Right ventricle myocardium inferior (tissue), 1 donor: ENCODE measurements at regions not wholly inside any gene's neighbourhood (a gene's known extent, or its start where the extent isn't known, plus 50 kb on each side); places are given as distances from the start of the nearest gene placed in this dataset.

Experiments
- ATAC-seq: fragments of 200-7000 bp; cut with Tn5 transposase; one replicate; pipeline ENCODE4 v1.9.1; 2020; ENCODE audit warnings: mild to moderate bottlenecking, moderate library complexity
- DNase-seq: peaks from one replicate; pipeline ENCODE4 v3.0.0; 2021; ENCODE audit errors: missing footprints
- intact Hi-C: fragments of 100-400 bp; cut with DNase I; formaldehyde crosslinking; loops from one replicate; pipeline ENCODE4 v1.11.0; 2022
- donor health status: DM: no; HTN: yes; CAD: no; lungs with severe emphysema.

GRCh38 chr6:91337967-91338366 lies 751.1 kb upstream of the MAP3K7 start:
- ATAC-seq (no peak), DNase-seq (no peak)
- intact Hi-C loops, result no loop called here

GRCh38 chr6:91330896-91331295 lies 744.0 kb upstream of the MAP3K7 start:
- intact Hi-C loops, result no loop called here
- no peak for ATAC-seq
- no peak for DNase-seq

GRCh38 chr6:91328241-91328640 lies 741.4 kb upstream of the MAP3K7 start:
- intact Hi-C loops, result no loop called here
- DNase-seq (no peak), ATAC-seq (no peak)

DNA sequence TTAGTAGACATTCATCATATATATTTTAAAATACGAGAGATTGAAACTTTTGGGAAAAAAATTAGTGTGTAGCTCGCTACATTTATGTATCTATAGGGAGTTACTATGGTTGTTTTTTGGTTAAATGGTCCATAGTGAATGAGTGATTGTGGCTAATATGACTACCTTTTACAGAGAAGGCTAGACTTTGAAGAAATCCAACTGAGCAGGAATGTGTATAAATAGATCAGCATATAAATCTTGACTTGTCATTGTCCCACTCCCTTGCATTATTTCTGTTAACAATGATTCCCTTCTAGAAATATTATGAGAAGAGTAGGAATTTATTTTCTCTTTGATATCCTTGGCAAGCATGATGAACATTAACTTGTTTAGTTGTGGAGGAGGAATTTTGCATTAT lies 737.8 kb upstream of the MAP3K7 start:
- no peak for ATAC-seq

DNA sequence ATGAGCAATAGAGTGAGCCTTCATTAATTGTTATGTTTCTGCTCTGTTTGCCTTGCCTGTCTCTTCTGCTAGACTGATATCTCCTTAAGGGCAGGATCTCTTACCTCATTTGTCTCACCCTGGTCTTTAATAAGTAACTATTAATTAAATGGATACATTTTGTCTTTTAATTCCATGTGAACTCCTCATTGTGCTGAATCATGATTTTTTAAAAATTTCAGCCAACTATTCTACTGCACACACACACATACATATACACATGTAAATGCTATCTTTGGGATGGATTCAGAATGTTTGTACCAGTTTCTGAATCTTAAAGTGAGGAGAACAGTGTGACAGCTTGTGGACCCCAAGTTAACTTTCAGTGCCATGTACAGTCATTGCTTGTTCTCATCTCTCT lies 731.1 kb upstream of the MAP3K7 start:
- intact Hi-C loops, result no loop called here
- ATAC-seq (no peak), DNase-seq (no peak)

More for the DNA sequence above, 737.8 kb upstream of the MAP3K7 start:
- no peak for DNase-seq
- intact Hi-C loops, result no loop called here

DNA sequence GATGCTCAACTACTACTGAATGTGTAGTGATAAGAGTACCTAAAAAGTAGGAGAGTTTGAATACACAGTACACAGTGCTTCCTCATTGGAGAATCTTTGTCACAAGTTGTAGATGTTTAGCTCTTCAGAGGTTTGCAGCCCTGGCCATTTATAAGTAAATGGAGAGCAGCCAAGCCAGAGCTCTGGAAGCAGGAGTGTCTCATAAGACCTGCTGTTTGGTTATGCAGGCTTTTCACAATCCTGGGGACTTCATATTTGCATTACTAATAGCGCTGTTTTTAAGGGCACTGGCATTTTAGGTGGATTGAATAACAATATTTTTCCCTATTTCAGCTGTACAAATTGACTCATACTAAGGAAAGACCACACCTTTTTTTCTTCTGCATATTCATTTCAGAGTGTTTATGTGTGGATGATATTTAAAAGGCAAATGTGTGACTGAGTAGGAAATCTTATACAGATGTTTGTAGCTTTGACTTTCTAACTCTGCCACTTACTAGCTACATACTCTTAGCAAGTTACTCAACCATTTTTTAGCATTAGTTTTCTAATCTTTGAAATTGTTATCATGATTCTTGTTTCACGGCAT lies 730.5 kb upstream of the MAP3K7 start:
- intact Hi-C loops, result no loop called here
- DNase-seq (no peak), ATAC-seq (peak; percentile 39)

DNA sequence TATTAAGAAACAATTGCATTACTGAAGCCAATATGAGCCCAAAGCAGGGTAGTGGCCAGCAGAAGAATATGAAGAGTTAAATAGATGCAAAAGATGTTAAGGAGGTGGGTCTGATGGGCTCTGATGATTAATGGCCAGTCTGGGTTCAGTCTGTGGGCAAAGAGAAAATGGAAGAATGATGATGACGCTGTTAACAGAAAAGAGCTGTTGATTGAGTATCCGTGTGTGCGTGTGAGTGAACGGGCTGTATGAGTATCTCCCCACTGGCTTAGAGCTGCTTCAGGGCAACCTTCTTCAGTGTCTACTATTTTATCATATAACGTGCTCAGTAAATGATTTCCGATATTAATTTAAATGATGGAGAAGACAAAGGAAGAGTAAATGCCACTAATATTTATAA lies 723.3 kb upstream of the MAP3K7 start:
- intact Hi-C loops, result no loop called here
- DNase-seq (no peak), ATAC-seq (no peak)

DNA sequence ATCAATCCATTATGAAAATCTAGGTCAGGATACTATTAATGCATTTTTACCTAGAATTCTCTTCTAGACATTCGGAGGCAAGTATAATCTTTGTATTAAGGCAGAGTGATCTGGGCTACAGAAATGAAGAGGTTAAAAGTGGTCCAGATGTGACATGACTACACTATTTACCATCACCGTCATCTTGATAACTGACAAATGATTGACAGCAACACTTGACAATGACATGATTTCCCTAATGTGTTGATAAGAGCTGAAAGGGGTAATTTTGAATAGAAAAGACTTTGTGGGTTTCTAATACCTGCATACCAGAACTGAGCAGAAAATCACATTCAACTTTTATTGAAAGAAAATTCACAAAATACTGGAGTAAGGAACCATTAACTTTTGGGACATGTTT lies 718.9 kb upstream of the MAP3K7 start:
- DNase-seq, result no peak
- intact Hi-C loops, result no loop called here
- ATAC-seq, result no peak

DNA sequence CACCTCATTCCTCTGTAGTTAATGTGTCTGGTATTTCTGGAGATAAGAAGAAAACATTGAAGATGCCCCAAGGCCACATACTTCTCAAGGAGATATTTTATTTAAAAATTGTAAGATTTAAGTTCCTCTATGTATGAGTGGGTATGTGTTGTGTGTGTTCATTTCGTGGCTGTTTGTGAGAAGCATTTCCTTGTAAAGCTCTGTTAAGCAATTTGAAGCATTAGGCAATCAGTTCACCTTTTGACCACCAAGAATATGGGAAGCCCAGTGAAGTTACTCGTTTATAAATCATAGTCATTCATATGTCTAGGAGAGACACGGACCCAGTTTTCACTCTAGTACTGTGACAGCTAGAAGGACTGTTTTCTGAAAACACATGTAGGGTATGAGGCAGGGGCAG lies 717.6 kb upstream of the MAP3K7 start:
- intact Hi-C loops, result no loop called here
- DNase-seq, result no peak
- ATAC-seq, result no peak

GRCh38 chr6:91303326-91303725 lies 716.5 kb upstream of the MAP3K7 start:
- DNase-seq (peak; percentile 26), ATAC-seq (no peak)
- intact Hi-C loops, result no loop called here

DNA sequence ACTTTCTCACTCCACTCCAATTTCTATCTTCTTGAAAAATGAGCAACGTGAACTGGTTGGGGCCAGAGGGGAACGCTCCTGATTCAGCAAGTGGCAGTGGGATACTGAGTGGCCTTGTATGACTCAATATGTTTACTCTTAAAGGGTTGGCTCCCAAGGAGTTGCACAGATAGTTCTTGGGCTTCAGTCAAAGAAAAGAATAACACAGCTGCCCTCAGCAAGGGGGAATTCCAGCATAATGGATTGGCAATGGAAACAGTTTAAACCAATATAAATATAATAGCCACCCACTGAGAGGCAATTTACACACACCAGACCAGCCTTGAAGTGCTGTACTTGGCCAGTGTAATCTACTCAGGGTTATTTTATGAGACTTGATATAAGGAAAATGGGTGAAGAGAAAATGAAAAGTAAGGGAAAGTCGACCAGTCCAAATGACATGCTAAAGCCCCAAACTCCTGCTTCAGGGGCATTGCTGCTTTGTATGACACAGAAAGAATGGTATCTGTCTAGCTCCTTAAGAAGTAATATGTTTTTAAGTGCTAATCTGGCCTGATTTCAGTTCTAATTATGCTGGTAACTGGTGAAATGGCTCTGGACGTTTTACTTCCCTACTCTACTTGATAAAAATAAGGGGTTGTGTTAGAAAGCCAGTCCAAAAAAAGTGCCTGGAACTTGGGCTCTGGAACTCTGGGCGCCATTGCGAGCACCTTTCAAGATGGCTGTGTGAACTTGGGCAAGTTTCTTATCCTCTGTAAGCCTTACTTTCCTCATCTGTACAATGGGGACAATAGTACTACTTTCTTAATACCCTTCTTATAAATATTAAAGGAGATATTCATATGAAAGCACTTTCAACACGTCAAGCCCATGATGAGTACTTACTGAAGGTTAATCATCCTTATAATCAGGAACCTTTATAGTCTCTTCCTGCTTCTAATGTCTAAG lies 712.9 kb upstream of the MAP3K7 start:
- intact Hi-C loops, result no loop called here
- no peak for DNase-seq
- ATAC-seq, result peak; percentile 96

- intact Hi-C loops, result no loop called here
- DNase-seq (no peak), ATAC-seq (no peak)
These were observed 711.8 kb upstream of the MAP3K7 start for GRCh38 chr6:91298543-91299145.

- DNase-seq (no peak), ATAC-seq (no peak)
- intact Hi-C loops, result no loop called here
These were observed 706.5 kb upstream of the MAP3K7 start for GRCh38 chr6:91293395-91293794.

DNA sequence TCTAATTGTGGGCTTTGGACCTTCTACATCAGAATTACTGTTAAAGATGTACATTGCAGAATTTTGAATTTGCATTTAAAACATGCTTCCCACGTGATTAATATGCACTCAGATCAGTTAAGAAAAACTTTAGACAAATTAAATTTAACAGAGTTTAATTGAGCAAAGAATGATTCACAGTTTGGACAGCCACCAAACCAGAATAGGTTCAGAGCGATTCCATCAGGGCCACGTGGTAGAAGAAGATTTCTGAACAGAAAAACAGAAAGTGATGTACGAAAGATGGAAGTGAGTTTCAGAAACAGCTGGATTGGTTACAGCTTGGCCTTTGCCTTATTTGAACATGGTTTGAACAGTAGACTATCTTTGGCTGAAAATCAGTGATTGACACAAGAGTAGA lies 704.2 kb upstream of the MAP3K7 start:
- ATAC-seq, result no peak

GRCh38 chr6:91288741-91289140 lies 701.9 kb upstream of the MAP3K7 start:
- intact Hi-C loops, result no loop called here
- ATAC-seq (no peak), DNase-seq (no peak)

More for the DNA sequence above, 704.2 kb upstream of the MAP3K7 start:
- intact Hi-C loops, result no loop called here
- DNase-seq, result no peak

DNA sequence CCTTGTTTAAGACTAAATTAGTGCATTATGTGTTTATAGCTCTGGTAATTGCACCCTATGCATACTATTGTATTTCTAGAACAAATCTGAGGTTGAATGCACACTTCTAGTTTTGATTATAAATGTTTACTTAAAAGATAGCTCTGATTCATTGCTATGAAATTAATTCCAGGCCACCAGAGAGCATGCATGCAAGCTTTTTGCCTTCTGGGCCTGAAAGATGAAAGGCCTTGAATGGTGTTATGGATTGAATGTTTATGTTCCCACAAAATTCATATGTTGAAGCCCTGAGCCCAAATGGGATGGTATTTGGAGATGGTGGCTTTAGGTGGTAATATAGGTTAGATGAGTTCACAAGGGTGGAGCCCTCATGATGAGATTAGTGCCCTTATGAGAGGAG lies 695.0 kb upstream of the MAP3K7 start:
- no peak for DNase-seq
- no peak for ATAC-seq
- intact Hi-C loops, result no loop called here

DNA sequence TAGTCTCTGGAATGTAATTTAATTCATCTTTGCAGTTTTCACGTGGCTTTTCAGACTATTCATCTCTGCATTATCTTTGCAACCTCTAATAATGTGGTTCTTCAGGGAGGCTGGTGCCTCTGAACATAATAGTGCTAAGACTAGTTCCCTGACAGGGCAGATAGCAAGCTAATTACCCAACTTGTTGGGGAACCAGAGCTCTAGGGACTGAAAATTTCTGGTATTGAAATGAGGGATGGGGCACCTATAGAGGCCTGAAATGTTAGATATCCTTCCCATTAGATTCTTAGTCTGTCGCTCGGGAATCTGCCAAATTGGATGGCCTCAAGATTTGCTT lies 693.6 kb upstream of the MAP3K7 start:
- DNase-seq (no peak), ATAC-seq (no peak)
- intact Hi-C loops, result no loop called here

- intact Hi-C loops, result no loop called here
- ATAC-seq, result no peak
- no peak for DNase-seq
These were observed 693.0 kb upstream of the MAP3K7 start for GRCh38 chr6:91279740-91280493.

DNA sequence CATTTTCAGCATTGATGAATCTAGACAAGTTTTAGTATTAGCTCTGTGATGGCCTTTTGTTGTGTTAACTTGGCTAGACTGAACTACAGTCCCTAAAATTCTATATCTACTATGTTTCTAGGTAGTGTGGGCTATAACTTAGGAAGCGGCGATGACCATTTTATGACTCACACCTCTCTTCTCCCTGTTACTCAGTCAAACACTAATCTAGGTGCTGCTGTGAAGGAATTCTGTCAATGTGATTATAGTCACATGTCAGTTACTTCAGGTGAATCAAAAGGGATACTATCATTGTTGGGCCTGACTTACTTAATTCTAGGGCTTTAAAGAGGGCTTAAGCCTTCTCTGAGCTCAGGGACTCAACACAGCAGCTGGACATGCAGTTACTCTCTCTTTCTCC lies 691.5 kb upstream of the MAP3K7 start:
- DNase-seq (no peak), ATAC-seq (no peak)
- intact Hi-C loops, result no loop called here

GRCh38 chr6:91276315-91276714 lies 689.4 kb upstream of the MAP3K7 start:
- no peak for ATAC-seq
- intact Hi-C loops, result no loop called here
- no peak for DNase-seq
